ENCODE measurements at regions not wholly inside any gene's neighbourhood (a gene's known extent, or its start where the extent isn't known, plus 50 kb on each side); places are given as distances from the start of the nearest gene placed in this dataset.

GRCh38 chr12:116426391-116427136 is 132.6 kb upstream of the MAP1LC3B2 start:
- DNase-seq: no peak
- Mint-ChIP-seq H3K27ac (ENCODE audit: unreplicated experiment) (no peak overlapping the region), H3K4me1 (ENCODE audit: low read depth, unreplicated experiment) (peaks cover 4% of the 10 kb centered on the region), H3K36me3 (ENCODE audit: unreplicated experiment) (no peaks in the 10 kb centered on the region), H3K9me3 (ENCODE audit: unreplicated experiment) (peaks cover 2% of the 10 kb centered on the region), H3K27me3 (ENCODE audit: unreplicated experiment) (peaks cover 4% of the 10 kb centered on the region), H3K4me3 (ENCODE audit: unreplicated experiment) (no peak overlapping the region)
- TF ChIP-seq CTCF (IDR thresholded peaks at IDR 0.05; ENCODE audit: partially characterized antibody, unreplicated experiment): no peak

- peaks cover 4% of the 10 kb centered on the region for H3K4me1 Mint-ChIP-seq (ENCODE audit: low read depth, unreplicated experiment)
- H3K27ac Mint-ChIP-seq (ENCODE audit: unreplicated experiment): no peak overlapping the region
- no peaks in the 10 kb centered on the region for H3K36me3 Mint-ChIP-seq (ENCODE audit: unreplicated experiment)
- H3K9me3 Mint-ChIP-seq (ENCODE audit: unreplicated experiment): peaks cover 2% of the 10 kb centered on the region
- peak overlapping the region; percentile 45 for H3K4me3 Mint-ChIP-seq (ENCODE audit: unreplicated experiment)
- H3K27me3 Mint-ChIP-seq (ENCODE audit: unreplicated experiment): peaks cover 4% of the 10 kb centered on the region
- TF ChIP-seq CTCF (IDR thresholded peaks at IDR 0.05; ENCODE audit: partially characterized antibody, unreplicated experiment): no peak
- DNase-seq: no peak
Measured at GRCh38 chr12:116427200-116427930, 131.8 kb upstream of the MAP1LC3B2 start.

GRCh38 chr12:116429826-116430360 is 129.3 kb upstream of the MAP1LC3B2 start:
- DNase-seq: no peak
- peaks cover 4% of the 10 kb centered on the region for H3K4me1 Mint-ChIP-seq (ENCODE audit: low read depth, unreplicated experiment)
- no peak for TF ChIP-seq CTCF (IDR thresholded peaks at IDR 0.05; ENCODE audit: partially characterized antibody, unreplicated experiment)
- H3K9me3 Mint-ChIP-seq (ENCODE audit: unreplicated experiment): peaks cover 2% of the 10 kb centered on the region
- H3K36me3 Mint-ChIP-seq (ENCODE audit: unreplicated experiment): no peaks in the 10 kb centered on the region
- no peak overlapping the region for H3K27ac Mint-ChIP-seq (ENCODE audit: unreplicated experiment)
- peaks cover 4% of the 10 kb centered on the region for H3K27me3 Mint-ChIP-seq (ENCODE audit: unreplicated experiment)
- no peak overlapping the region for H3K4me3 Mint-ChIP-seq (ENCODE audit: unreplicated experiment)

GRCh38 chr12:116430911-116431565 is 128.1 kb upstream of the MAP1LC3B2 start:
- TF ChIP-seq CTCF (IDR thresholded peaks at IDR 0.05; ENCODE audit: partially characterized antibody, unreplicated experiment): no peak
- DNase-seq: no peak
- Mint-ChIP-seq H3K27ac (ENCODE audit: unreplicated experiment) (no peak overlapping the region), H3K27me3 (ENCODE audit: unreplicated experiment) (peaks cover 4% of the 10 kb centered on the region), H3K4me1 (ENCODE audit: low read depth, unreplicated experiment) (peaks cover 4% of the 10 kb centered on the region), H3K4me3 (ENCODE audit: unreplicated experiment) (no peak overlapping the region), H3K9me3 (ENCODE audit: unreplicated experiment) (peaks cover 2% of the 10 kb centered on the region), H3K36me3 (ENCODE audit: unreplicated experiment) (no peaks in the 10 kb centered on the region)

Measured in glutamatergic neuron (in vitro differentiated cells).